ENCODE measurements at regions not wholly inside any gene's neighbourhood (a gene's known extent, or its start where the extent isn't known, plus 50 kb on each side); places are given as distances from the start of the nearest gene placed in this dataset.

- no peaks in the 10 kb centered on the region for H3K9me3 ChIP-seq (ENCODE audit: insufficient read depth in 2 of 2, low read depth in 1 of 2, low read length in 1 of 2)
- H2AFZ ChIP-seq (ENCODE audit: low read length), result no peak overlapping the region
- no peak overlapping the region for H2BK120ac ChIP-seq (replicated peaks; ENCODE audit: low read depth, low read length)
- 86% methylated on average over 7 of the region's 7 CpGs; no CpG with 5 or more reads in 1 of the 2 experiments for whole genome bisulfite sequencing, 2 experiments (ENCODE audit: extremely low coverage in 1 of 2, insufficient coverage in 1 of 2, insufficient read length in 1 of 2, insufficient replicate concordance in 2 of 2, low coverage in 1 of 2, low lambda C conversion rate in 2 of 2, missing lambda C conversion rate in 1 of 2)
- DNase-seq (ENCODE audit: low read depth in 1 of 2, low spot score in 2 of 2) (no peak), FAIRE-seq (no peak)
- no peak overlapping the region for H2BK15ac ChIP-seq (ENCODE audit: low read length)
- H3K9ac ChIP-seq (replicated peaks in 1 of 4; ENCODE audit: extremely low read depth in 1 of 4, low read depth in 3 of 4, low read length in 3 of 4), result no peak overlapping the region
- H3K79me1 ChIP-seq (ENCODE audit: low read depth, low read length), result no peaks in the 10 kb centered on the region
- no peak overlapping the region for H2BK5ac ChIP-seq (ENCODE audit: low read depth, low read length)
- H4K8ac ChIP-seq (ENCODE audit: extremely low read depth, insufficient read depth, low read length), result no peak overlapping the region
- H3K56ac ChIP-seq (replicated peaks; ENCODE audit: insufficient read length, low read depth, low read length), result no peak overlapping the region
- no peaks in the 10 kb centered on the region for H4K20me1 ChIP-seq (replicated peaks in 1 of 2; ENCODE audit: control insufficient read depth in 1 of 2, insufficient read depth in 2 of 2, low read length in 2 of 2)
- H3K4me1 ChIP-seq (replicated peaks in 1 of 4; ENCODE audit: control insufficient read depth in 3 of 4, insufficient read depth in 4 of 4, low read length in 3 of 4), result no peaks in the 10 kb centered on the region
- H2BK20ac ChIP-seq (ENCODE audit: low read length), result no peak overlapping the region
- no peaks in the 10 kb centered on the region for H3K36me3 ChIP-seq (ENCODE audit: control insufficient read depth in 2 of 4, insufficient read depth in 4 of 4, low read length in 3 of 4)
- H4K5ac ChIP-seq (ENCODE audit: insufficient read length, low read depth, low read length), result no peak overlapping the region
- H3K14ac ChIP-seq (ENCODE audit: insufficient read length), result no peak overlapping the region
- H2AK5ac ChIP-seq (ENCODE audit: low read depth, low read length), result no peak overlapping the region
- POLR2A ChIA-PET (ENCODE audit: partially characterized antibody), result no interaction called here
- H3K27ac ChIP-seq (ENCODE audit: low read depth, low read length), result no peak overlapping the region
- no peaks in the 10 kb centered on the region for H3K79me2 ChIP-seq (ENCODE audit: control insufficient read depth in 1 of 2, insufficient read depth in 2 of 2, low read length in 2 of 2)
- H3K4ac ChIP-seq (replicated peaks; ENCODE audit: insufficient read length, low read depth, low read length), result no peak overlapping the region
- H3K23ac ChIP-seq (ENCODE audit: insufficient read length), result no peak overlapping the region
- H3K18ac ChIP-seq (ENCODE audit: extremely low read depth, low read length), result no peak overlapping the region
- CTCF ChIA-PET (ENCODE audit: partially characterized antibody), result interaction anchor here (1.3 kb wide), 1 partner anchor 8 kb away, joined by 3 read pairs; no protein-coding TSS in a partner anchor
- no peak overlapping the region for H2BK12ac ChIP-seq (ENCODE audit: low read depth, low read length)
- no peak overlapping the region for H3K4me3 ChIP-seq (ENCODE audit: extremely low read depth in 1 of 4, insufficient read depth in 2 of 4, low read depth in 3 of 4, low read length in 4 of 4)
- no peaks in the 10 kb centered on the region for H3K27me3 ChIP-seq (replicated peaks in 1 of 4; ENCODE audit: control insufficient read depth in 3 of 4, extremely low read depth in 1 of 4, insufficient read depth in 3 of 4, low read length in 3 of 4)
- no peak overlapping the region for H4K91ac ChIP-seq (replicated peaks; ENCODE audit: insufficient read length, low read length)
- H3K4me2 ChIP-seq (ENCODE audit: insufficient read depth in 1 of 2, low read depth in 2 of 2, low read length in 2 of 2), result no peak overlapping the region
- no peaks in the 10 kb centered on the region for H3K23me2 ChIP-seq (ENCODE audit: low read depth, low read length)
- TF ChIP-seq, protein P1, sequence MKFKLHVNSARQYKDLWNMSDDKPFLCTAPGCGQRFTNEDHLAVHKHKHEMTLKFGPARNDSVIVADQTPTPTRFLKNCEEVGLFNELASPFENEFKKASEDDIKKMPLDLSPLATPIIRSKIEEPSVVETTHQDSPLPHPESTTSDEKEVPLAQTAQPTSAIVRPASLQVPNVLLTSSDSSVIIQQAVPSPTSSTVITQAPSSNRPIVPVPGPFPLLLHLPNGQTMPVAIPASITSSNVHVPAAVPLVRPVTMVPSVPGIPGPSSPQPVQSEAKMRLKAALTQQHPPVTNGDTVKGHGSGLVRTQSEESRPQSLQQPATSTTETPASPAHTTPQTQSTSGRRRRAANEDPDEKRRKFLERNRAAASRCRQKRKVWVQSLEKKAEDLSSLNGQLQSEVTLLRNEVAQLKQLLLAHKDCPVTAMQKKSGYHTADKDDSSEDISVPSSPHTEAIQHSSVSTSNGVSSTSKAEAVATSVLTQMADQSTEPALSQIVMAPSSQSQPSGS (IDR thresholded peaks at IDR 0.05; ENCODE audit: low read length), result no peak
- TF ChIP-seq TBP (IDR thresholded peaks at IDR 0.05; ENCODE audit: low read depth, low read length), result no peak
- TF ChIP-seq CHD1 (IDR thresholded peaks at IDR 0.05; ENCODE audit: low read depth, low read length), result no peak
- TF ChIP-seq SIX5 (IDR thresholded peaks at IDR 0.05; ENCODE audit: low read depth, low read length), result no peak
Observed at GRCh38 chr7:16989811-16990413, 108.1 kb upstream of the AGR3 start.
